H4 (cell line): ENCODE measurements at regions not wholly inside any gene's neighbourhood (a gene's known extent, or its start where the extent isn't known, plus 50 kb on each side); places are given as distances from the start of the nearest gene placed in this dataset.
A peak's percentile ranks its signal among the peaks of the same experiment; 100 is the strongest.
"Not testable (repeated sequence)": the region's sequence is repeated elsewhere in the genome, so short reads cannot be mapped to it uniquely, and the experiment has no call there.

Experiments
- DNase-seq: peaks from one replicate; pipeline ENCODE4 v3.0.0-alpha.2; 2015; ENCODE audit warnings: low spot score

DNA sequence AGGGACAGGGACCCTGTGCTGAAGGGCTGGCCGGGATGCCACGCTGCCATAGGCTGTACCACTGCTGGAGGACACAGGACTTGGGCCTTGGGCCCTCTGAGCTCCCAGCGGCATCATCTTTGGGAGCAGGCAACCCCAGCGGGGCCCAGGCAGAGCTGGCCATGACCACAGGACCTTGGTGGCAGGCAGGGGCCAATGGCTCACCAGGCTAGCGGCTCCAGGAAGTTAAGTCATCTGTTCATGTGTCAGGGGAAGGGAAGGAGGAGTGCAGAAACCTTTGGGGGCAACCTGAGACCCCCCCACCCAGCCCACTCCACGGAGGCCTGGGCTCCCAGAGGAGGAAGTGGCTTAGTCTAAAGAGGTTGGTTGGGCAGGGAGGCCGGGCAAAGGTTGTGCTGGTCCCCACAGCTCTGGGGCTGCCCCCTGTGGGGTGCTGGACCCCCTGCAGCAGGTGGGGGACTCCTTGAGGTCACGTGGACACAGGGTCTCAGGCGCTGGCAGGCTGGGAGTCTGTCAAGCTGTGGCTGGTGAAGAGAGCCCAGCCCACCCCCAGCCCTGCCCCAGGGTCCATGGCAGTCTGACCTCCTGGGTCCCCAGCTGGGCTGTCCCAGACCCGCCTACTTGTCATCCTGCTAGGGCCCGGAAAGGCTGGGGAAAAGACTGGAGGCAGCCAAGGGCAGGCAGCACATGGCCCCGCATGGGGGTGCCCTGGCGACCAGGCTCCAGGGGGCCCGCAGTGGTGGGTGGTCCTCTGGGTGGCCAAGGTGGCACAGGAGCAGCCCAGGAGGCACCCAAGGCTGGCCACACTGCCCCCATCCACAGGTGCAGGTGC, 184.3 kb downstream of the IGLL1 start:
- no peak for DNase-seq

DNA sequence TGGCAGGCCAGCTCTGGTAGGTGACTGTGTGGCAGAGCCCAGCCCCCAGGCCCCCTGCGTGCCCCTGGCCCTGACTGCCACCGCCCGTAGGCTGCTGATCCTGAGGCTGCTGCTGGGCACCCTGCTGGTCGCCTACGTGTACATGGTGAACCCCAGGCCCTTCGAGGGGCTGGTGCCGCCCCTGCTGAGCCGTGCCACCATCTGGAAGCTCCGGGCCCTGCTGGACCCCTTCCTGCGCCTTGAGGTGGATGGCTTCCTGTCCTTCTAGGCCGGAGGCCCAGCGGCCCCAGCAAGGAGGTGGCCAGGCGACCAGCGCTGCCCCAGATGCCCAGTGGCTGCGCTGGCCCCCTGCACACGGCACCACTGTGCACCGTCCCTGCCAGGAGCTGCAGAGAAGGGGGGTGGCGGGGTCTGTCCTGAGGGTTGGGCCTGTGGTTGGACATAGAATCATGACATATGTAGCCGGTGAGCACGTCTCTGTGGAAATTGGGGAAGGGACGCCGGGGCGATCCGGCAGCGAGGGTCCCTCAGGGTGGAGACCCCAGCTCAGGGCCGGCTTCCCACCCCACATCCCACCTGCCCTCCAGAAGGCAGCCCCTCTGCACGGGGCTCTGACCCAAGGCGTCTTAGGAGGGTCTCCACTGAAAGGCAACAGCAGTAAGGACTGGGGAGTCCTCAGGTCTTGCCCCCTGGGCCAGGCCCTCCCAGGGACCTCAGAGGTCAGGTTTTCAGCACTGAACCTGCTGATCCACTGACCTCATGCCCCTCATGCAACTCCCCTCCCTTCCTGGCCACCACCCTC, 185.4 kb downstream of the IGLL1 start:
- no peak for DNase-seq

DNA sequence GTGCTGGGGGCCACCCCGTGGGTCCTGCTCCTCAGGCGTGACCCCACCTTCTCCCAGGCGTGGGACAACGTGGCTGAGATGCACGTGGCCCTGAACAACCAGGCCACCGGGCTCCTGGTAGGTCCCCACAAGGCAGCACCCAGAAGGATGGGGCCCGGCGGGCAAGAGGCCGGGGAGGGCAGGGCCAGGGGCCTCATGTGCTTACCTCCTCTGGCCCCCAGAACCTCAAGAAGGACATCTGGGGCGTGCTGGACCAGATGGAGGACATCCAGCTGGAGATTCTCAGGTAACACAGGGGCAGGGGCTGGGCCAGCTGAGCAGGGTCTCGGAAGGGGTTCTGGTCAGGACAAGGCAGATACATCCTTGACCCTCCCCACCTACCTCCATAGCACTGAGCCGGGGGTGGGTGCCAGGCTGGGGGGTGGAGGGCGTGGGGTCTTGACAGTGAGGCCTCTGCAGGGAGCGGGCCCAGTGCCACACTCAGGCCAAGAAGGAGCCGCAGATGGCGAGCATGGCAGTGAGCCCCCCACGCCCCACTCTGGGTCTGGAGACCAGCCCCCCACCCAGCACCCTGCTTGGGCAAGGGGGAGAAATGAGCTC, 186.3 kb downstream of the IGLL1 start:
- DNase-seq, result no peak

DNA sequence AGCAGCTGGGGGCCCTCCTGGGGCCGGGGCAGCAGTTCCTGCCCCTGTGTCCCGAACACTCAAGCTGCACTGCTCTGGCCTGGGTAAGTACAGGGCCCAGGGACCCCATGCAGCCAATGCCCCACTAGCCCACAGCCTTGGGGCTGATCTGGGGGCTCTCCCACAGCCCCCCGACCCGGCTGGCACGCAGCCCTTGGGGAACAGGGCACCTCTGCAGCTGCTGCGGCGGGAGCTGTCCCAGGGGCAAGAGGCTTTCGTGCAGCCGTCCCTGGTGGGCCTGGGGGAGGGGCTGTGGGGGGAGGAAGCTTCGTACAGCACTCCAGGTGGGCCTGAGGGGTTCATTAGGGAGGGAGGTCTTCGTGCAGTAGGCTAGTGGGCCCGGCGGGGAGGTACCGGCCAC, 186.9 kb downstream of the IGLL1 start:
- DNase-seq, result not testable (repeated sequence)

DNA sequence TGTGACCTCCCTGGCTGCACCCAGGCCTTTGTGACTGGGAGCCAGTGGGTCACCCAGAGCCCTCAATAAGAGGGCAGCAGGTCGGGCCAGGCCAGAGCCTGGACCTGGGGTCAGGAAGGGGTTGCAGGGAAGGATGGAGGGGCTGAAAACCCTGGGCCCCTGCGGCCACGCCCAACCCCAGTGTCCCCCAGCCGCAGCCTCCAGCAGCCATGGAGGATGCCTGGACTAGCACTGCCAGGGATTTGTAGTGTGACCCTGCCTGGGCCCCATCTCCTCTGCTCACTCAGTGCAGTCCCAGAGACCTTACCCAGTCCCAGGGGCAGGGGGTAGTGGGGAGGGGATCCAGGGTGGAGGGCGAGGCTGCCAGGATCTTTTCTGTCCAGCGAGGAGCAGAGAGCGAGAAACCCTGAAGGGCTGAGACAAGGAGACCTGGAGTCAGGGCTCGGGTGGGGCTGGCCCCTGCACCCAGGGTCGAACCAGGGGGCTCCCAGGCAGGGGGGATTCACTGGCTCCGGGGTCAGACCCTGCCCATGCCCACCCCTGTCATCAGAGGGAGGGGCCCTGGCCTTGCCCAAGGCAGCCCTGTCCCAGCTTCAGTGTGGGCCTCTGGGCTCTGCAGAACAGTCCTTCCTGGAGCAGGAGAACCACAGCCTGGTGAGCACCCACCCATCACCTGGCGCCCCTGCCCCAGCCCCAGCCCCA, 187.5 kb downstream of the IGLL1 start:
- DNase-seq, result no peak

DNA sequence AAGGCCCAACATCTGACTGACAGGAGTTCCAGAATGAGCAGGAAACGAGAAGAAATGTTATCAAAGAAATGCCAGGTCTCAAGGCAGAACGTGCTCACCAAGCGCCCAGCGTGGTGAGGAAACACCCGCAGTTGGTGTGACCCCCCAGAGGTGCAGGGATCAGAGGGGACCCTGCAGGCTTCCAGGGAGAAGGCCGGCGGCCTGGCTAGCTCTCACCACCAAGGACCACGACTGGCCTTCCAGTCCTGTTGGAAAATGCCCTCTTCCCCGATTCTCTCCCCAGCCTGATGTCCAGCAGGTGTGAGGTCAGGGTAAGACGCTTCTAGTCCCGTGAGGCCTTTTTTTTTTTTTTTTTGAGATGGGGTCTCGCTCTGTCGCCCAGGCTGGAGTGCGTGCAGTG, 189.1 kb downstream of the IGLL1 start:
- no peak for DNase-seq

DNA sequence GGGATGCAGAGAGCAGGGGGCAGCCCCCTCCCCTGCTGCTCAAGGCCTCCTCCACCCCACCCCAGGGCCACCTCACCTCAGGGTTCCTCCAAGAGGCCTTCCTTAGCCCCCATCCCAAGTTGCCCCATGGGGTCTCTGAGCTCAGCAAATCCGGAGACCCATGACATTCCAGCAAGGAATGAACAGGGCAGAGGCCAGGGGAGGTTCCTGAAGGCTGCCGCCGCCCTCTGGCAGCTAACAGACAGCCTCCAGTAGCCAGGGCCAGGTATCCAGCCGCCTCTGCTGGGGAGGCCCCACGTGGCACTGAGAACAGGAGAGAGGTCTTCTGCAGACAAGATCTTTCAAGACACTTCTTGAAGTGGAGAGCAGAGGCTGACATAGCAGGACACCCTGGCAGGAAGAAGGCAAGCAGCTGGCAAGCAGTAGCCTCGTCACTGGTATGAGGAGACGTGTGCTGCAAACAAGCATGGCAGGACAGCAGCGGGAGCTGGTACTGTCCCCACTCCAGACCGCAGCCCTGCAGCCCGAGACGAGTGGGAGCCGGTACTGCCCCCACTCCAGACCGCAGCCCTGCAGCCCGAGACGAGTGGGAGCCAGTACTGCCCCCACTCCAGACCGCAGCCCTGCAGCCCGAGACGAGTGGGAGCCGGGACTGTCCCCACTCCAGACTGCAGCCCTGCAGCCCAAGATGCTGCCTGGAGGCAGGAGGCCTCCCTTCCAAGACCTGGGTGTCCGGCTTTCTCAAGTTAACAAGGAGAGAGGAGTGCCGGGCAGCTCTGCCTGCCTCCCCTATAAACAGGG, 190.6 kb downstream of the IGLL1 start:
- DNase-seq, result no peak

DNA sequence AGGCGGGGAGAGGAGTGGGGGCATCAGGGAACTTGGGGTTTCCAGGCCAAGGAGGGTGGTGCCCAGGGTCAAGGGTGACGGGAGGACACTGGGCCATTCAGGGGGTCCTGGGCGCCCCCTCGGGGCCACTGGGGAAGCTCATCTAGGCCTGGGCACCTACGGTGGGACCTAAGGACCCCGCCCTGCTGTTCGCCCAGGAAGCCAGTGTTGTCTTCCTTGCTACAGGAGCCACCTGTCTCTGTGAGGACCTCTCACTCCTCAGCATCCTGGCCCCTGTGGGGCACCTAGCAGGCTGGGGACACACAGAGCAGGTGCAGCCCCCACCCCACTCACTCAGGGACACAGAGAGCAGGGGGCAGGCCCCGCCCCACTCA, 191.6 kb downstream of the IGLL1 start:
- no peak for DNase-seq

DNA sequence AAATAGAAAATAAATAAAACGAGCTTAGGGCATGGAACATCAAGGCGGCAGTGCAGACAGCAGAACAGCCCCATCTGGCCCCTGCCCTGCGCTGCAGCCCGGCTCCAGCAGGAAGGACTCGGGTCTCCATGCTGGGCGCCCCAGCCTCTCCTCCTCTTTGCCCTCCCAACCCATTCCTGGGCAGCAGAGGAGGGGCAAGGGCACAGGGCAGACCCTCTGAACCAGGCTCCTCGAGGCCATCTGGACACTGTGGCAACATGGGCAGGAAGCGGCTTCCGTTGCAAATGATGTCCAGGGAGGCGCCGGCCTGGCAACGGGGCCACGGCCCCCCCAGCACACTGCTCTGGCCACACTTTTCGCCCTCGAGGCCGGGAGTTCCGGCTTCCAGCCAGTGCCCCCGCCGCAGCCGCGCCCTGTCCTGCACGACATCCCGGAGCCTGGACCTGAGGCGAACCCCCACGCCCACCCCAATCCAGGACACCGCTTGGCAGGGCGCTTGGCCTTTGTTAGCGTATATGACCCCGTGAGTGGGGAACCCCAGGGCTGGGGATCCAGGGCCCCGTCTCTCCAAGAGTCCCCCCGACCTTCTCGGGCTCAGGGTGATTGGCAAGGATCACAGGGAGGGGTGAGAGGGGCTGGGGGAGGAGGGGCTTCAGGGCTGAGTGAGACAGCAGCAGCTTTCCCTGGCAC, 192.1 kb downstream of the IGLL1 start:
- no peak for DNase-seq

DNA sequence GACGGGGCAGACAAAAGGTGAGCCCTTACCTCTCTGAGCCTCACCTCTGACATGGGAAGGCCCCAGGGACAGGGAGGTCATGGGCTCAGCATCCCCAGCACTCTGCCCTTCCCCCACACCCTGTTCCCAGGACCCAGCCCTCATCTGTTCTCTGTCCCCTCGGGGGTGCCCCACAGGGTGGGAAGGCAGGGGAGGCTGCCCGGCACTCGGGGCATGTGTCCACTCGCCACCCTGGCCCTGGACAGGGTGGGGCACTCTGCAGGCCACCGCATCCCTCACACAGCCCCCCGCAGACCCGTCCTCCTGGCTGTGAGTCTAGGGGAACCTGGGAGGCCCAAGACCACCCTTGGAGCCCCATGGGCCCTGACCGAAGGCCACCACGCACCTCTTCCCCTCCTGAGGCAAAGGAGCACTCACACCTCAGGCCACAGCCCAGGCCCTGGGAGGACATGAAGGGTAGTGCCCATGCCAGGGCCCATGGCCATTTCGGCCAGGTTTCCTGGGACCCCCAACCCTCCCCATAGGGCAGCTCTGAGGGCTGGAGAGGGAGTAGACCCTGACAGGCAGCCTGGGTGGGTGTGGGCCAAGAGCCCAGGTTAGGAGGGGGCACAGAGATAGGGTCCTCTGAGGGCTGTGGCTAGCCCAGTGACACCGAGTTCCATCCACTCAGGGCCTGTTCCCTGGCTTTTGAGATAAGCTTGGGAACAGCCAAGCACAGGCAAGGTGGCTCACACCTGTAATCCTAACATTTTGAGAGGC, 193.1 kb downstream of the IGLL1 start:
- no peak for DNase-seq

DNA sequence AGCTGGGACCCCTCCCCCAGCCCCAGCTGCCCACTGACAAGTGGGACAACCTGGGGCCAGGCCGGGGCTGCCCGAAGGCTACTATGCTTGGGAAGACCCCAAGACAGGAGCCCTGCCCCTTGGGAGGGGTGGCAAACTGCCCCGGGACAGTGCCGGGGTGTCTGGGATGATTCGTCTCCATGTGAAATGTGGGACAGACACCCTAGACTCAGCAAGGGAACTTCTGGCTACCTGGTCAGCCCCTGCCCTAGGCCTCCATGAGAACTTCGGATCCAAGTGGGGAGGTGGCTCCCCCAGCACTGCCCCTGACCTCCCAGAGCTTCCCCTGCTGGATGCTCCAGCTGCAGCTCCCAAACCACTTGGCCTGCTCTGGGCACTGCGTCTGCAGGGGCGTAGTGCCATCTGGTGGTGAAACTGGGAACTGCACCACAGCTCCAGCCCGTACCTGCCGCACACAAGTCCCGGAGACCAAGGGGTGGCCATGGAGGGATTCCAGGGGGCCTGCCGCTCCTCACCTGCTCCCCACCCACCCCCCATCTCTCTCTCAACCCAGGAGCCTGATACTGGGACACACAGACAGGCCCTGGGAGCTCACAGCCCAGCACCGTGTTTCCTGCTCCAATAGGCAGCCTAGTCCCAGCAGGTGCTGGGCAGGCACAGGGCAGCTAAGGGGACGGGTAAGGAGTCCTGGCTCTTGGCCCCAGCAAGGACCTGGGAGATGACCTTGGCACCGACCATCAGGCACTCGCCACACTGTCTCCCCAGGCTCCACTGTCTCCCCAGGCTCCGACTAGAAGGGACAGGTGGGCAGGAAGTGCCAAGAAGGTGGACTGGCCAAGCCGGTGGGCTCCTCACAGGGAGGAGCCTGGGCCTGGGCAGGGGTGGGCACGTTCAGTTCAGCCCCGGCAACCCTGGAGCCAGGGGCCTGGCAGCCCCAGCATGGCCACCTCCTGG, 194.1 kb downstream of the IGLL1 start:
- peak; percentile 60 for DNase-seq

DNA sequence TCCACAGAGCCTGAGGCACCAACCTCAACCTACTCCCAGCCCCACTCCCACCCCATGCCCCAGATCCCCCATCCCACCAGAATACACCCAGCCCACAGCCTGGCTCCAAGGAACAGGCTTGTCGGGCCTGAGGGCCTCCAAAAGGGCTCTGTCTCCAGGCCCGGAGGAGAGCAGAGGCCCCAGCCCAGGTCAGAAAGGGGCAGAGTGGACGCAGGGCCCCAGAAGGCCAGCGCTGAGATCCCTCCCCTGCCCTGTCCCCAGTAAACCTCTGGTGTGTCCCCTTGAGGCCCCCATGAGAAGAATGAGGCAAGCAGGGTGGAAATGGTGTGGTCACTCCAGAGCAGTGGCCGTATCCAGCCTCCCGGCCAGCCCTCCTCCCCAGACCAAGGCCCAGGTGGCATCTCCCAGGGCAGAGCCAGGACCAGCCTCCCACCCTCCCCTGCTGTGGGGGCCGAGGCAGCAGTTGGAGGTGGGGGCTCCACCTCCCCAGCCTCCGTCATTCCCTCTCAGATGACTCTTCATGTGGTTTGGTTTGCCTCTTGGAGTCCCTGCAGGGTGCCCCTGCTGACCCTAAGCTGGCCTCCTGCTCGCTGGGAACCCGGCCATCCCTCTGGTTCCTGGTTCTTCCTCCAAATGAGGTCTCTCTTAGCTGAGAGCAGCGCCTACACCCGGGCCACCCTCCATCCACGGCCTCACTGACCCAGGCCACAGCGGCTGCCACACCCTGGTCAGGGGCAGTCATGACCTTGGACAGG, 195.0 kb downstream of the IGLL1 start:
- DNase-seq, result no peak

DNA sequence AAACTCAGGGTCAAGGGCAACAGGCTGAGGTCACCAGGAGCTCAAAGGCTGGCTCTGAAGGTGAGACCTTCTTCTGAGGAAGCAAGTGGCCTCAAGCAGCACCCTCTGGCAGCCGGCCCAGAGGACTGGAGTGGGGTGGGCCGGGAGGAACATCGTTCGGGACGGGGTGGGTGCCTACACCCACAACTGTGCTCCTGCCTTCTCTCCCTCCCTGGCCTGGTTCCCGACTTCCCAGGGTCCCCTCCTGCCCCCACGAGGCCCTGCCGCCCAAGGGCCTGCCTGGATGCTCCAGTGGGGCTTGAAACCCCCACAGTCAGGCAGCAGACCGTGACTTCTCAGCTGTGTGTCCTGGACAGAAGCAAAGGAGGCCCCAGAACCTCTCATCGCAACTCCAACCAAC, 195.7 kb downstream of the IGLL1 start:
- no peak for DNase-seq

DNA sequence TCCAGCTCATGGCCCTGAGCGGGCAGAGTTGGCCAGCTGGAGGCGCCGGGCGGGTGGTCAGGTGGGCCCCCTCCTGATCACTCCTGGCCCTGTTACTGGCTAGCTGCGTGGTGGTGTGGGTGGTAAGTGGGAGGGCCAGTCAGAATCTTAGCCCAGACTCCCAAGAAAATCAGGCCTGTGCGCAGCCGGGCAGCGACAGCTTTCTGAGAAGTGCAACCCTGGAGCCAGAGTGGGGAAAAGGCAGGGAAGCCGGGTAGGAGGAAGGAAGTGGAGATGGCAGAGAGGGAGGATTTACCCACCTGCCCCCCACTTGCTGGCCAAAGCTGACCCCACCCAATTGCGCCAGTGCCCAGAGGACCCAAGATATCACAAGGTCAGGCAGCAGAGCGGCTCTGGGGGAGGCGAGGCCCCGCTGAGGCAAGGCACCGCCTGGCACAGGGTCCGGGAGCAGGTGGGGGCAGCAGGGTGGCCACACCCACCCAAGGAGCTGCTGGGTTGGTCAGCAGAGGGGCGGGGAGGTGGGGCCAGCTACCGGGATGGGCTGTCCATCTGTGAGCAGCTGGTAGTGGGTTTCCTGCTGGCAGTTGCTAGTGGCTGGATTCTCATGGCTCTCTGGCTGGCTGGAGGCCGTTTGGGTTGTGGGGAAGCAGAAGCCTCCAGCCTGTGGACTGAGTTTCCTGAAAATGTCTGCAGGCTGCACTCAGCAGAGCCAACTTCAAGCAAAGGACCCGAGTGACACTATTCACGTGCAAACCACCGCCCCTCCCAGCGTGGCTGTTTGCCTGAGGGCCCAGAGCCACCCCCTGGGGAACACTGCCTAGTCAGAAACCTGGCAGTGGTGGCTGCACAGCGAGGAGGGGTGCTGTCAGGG, 196.4 kb downstream of the IGLL1 start:
- DNase-seq, result no peak

DNA sequence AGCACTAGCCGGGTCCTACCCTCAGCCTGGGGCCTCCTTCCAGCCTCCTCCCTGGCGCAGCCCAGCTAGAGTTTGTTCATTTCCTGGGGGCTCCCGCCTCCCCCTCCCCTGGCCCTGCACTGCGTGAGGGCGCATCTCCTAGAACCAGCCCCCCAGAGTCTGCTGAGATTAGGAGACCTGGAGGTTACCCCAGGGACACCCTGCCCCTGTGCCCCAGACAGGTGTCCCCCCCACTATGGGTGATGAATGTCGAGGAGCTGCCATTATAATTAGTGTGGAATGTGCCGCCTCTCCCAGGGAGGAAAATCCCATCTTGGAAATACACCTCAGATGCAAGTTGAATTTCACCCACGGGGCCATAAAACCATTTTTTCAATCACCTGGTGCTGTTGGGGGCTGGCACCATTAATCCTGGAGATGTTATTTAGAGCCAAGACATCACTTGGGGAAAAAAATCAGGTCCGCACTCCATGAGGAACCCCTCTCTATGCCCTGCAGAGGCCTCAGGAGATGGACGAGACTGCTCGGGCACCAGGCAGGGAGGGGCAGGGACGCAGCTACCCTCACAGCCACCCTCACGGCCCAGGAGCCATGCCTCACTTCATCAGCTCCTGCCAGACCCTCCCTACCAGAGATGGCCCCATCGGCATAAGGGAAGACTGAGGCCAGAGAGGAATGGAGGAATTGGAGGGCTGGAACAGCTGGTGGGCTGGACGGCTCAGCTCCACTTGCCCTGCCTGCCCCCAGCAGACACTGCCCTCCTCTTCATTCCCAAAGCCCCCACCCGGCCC, 197.5 kb downstream of the IGLL1 start:
- no peak for DNase-seq
